Uterus (tissue), 2 donors: ENCODE measurements at regions not wholly inside any gene's neighbourhood (a gene's known extent, or its start where the extent isn't known, plus 50 kb on each side); places are given as distances from the start of the nearest gene placed in this dataset.

Experiments
- POLR2A ChIP-seq, 2 donors: fragments of 450-650 bp; IDR thresholded peaks; one replicate each; pipeline ENCODE4 v1.6.1; 2016; ENCODE audit warnings: antibody characterized with exemption in 2 of 2, mild to moderate bottlenecking in 1 of 2, moderate library complexity in 1 of 2
- TF ChIP-seq, protein P1 (sequence below), 4 experiments: fragments of 200-600 bp in 2 of 4; fragments of 450-650 bp in 2 of 4; sonication (generic) in 2 of 4; IDR thresholded peaks; one replicate each; pipeline ENCODE4 v1.5.1; 2016 to 2019; ENCODE audit warnings: antibody characterized with exemption in 4 of 4, mild to moderate bottlenecking in 2 of 4, moderate library complexity in 1 of 4

DNA sequence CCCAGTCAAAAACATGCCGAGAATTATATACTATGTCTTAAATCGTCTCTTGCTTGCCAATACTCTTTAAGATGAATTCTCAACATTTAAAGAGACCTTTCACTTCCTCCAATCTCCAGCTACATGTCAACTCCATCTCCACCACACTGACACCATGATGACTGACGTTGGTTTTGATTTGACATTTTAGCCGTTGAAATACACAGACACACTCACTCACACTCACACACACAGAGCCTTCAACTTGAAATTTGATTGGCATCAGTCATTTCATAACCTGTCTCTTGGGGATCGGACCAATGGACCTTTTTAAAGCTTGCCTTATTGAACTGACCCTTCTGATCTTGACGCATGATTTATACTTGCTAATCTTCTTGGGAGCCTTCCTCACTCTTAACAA lies 230.8 kb upstream of the PIK3C3 start:
- TF ChIP-seq, protein P1, sequence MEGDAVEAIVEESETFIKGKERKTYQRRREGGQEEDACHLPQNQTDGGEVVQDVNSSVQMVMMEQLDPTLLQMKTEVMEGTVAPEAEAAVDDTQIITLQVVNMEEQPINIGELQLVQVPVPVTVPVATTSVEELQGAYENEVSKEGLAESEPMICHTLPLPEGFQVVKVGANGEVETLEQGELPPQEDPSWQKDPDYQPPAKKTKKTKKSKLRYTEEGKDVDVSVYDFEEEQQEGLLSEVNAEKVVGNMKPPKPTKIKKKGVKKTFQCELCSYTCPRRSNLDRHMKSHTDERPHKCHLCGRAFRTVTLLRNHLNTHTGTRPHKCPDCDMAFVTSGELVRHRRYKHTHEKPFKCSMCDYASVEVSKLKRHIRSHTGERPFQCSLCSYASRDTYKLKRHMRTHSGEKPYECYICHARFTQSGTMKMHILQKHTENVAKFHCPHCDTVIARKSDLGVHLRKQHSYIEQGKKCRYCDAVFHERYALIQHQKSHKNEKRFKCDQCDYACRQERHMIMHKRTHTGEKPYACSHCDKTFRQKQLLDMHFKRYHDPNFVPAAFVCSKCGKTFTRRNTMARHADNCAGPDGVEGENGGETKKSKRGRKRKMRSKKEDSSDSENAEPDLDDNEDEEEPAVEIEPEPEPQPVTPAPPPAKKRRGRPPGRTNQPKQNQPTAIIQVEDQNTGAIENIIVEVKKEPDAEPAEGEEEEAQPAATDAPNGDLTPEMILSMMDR (IDR thresholded peaks at IDR 0.05): no peak
- no peak for TF ChIP-seq POLR2A (IDR thresholded peaks at IDR 0.05)
